Neural cell (in vitro differentiated cells): ENCODE measurements at regions not wholly inside any gene's neighbourhood (a gene's known extent, or its start where the extent isn't known, plus 50 kb on each side); places are given as distances from the start of the nearest gene placed in this dataset.

Source experiments
- H2AFZ ChIP-seq: fragments of 200-600, 300-800 bp; sonication (generic), shearing (Covaris generic); 2 replicates; pipeline ENCODE4 v1.6.0; 2014; ENCODE audit warnings: low read depth, mild to moderate bottlenecking, antibody characterized with exemption, low read length, moderate library complexity
- H3F3A ChIP-seq: fragments of 200-600 bp; shearing (Covaris generic); 2 replicates; pipeline ENCODE4 v1.6.1; 2016; ENCODE audit warnings: mild to moderate bottlenecking, moderate library complexity, mixed read lengths, antibody characterized with exemption, low read length; ENCODE audit not compliant: insufficient read depth, poor library complexity, severe bottlenecking
- H3K27ac ChIP-seq: fragments of 200-600, 300-800 bp; sonication (generic), shearing (Covaris generic); 2 replicates; pipeline ENCODE4 v1.5.1; 2014; ENCODE audit warnings: mild to moderate bottlenecking, low read length, moderate library complexity
- H3K27me3 ChIP-seq: fragments of 300-800, 200-600 bp; sonication (generic), shearing (Covaris generic); 2 replicates; pipeline ENCODE4 v1.6.0; 2014; ENCODE audit warnings: mild to moderate bottlenecking, low read depth, low read length, moderate library complexity; ENCODE audit not compliant: insufficient read depth
- H3K36me3 ChIP-seq: fragments of 300-800, 200-600 bp; sonication (generic), shearing (Covaris generic); 2 replicates; pipeline ENCODE4 v1.5.1; 2014; ENCODE audit warnings: mild to moderate bottlenecking, antibody characterized with exemption, low read length, moderate library complexity; ENCODE audit not compliant: insufficient read depth
- H3K4me2 ChIP-seq: fragments of 300-800, 200-600 bp; sonication (generic), shearing (Covaris generic); 2 replicates; pipeline ENCODE4 v1.6.0; 2014; ENCODE audit warnings: mild to moderate bottlenecking, low read length
- H3K4me3 ChIP-seq: fragments of 300-800, 200-600 bp; sonication (generic), shearing (Covaris generic); 2 replicates; pipeline ENCODE4 v1.5.1; 2014; ENCODE audit warnings: mild to moderate bottlenecking, low read length, moderate library complexity
- H3K79me2 ChIP-seq: fragments of 200-600 bp; shearing (Covaris generic); replicated peaks from 2 replicates; pipeline ENCODE4 v1.6.0; 2014; ENCODE audit warnings: mild to moderate bottlenecking, low read length, moderate library complexity; ENCODE audit not compliant: insufficient read depth
- H3K9ac ChIP-seq: fragments of 300-800, 200-600 bp; sonication (generic), shearing (Covaris generic); 2 replicates; pipeline ENCODE4 v1.6.1; 2016; ENCODE audit warnings: mild to moderate bottlenecking, low read length, mixed read lengths
- H3K9me2 ChIP-seq: fragments of 200-600 bp; shearing (Covaris generic); 2 replicates; pipeline ENCODE4 v1.6.1; 2016; ENCODE audit warnings: mild to moderate bottlenecking, low read length, mixed read lengths; ENCODE audit not compliant: insufficient read depth
- H3K9me3 ChIP-seq: fragments of 200-600, 300-800 bp; sonication (generic), shearing (Covaris generic); 2 replicates; pipeline ENCODE4 v1.6.1; 2016; ENCODE audit warnings: mild to moderate bottlenecking, mixed run types, low read length, moderate library complexity, mixed read lengths
- H4K20me1 ChIP-seq: fragments of 200-600 bp; shearing (Covaris generic); 2 replicates; pipeline ENCODE4 v1.6.1; 2016; ENCODE audit warnings: mild to moderate bottlenecking, mixed run types; ENCODE audit not compliant: insufficient read depth
- CTCF ChIP-seq: fragments of 450-650 bp; IDR thresholded peaks from 2 replicates; pipeline ENCODE4 v1.5.1; 2014; ENCODE audit warnings: antibody characterized with exemption, mild to moderate bottlenecking, moderate library complexity; ENCODE audit not compliant: poor library complexity, severe bottlenecking
- EP300 ChIP-seq: fragments of 450-650 bp; conservative IDR thresholded peaks from 2 replicates; pipeline ENCODE4 v1.6.1; 2014; ENCODE audit warnings: antibody characterized with exemption, mild to moderate bottlenecking, moderate library complexity; ENCODE audit not compliant: poor library complexity, severe bottlenecking
- EZH2 ChIP-seq: fragments of 200-600, 300-800 bp; shearing (Covaris generic), sonication (generic); IDR thresholded peaks from 2 replicates; pipeline ENCODE4 v1.6.1; 2014; ENCODE audit warnings: antibody characterized with exemption, low read length, borderline replicate concordance, mild to moderate bottlenecking; ENCODE audit not compliant: insufficient read depth, poor library complexity, severe bottlenecking
- MXI1 ChIP-seq: fragments of 450-650 bp; conservative IDR thresholded peaks from 2 replicates; pipeline ENCODE4 v1.6.1; 2014; ENCODE audit warnings: antibody characterized with exemption, mild to moderate bottlenecking; ENCODE audit not compliant: poor library complexity, severe bottlenecking
- POLR2AphosphoS5 ChIP-seq: IDR thresholded peaks from 2 replicates; pipeline ENCODE4 v1.6.1; 2012
- RAD21 ChIP-seq: fragments of 450-650 bp; conservative IDR thresholded peaks from 2 replicates; pipeline ENCODE4 v1.6.1; 2014; ENCODE audit warnings: antibody characterized with exemption, mild to moderate bottlenecking, moderate library complexity
- SMC3 ChIP-seq: fragments of 450-650 bp; conservative IDR thresholded peaks from 2 replicates; pipeline ENCODE4 v1.6.1; 2014; ENCODE audit warnings: antibody characterized with exemption, mild to moderate bottlenecking, moderate library complexity; ENCODE audit not compliant: poor library complexity
- TAF1 ChIP-seq: IDR thresholded peaks from 2 replicates; pipeline ENCODE4 v1.6.1; 2012; ENCODE audit warnings: low read depth
- TF ChIP-seq, protein P1 (sequence below): IDR thresholded peaks from 2 replicates; pipeline ENCODE4 v1.6.1; 2012; ENCODE audit warnings: borderline replicate concordance

GRCh38 chr6:15773806-15774410 lies 111.1 kb upstream of the DTNBP1 start:
- no peaks in the 10 kb centered on the region for H3K79me2 ChIP-seq
- no peak overlapping the region for H3K27ac ChIP-seq
- no peak overlapping the region for H3K9ac ChIP-seq
- H3K27me3 ChIP-seq: no peaks in the 10 kb centered on the region
- H3K9me2 ChIP-seq: no peaks in the 10 kb centered on the region
- H3K9me3 ChIP-seq: no peaks in the 10 kb centered on the region
- H3K4me2 ChIP-seq: no peak overlapping the region
- no peak overlapping the region for H3K4me3 ChIP-seq
- no peak for TF ChIP-seq EZH2
- TF ChIP-seq, protein P1, sequence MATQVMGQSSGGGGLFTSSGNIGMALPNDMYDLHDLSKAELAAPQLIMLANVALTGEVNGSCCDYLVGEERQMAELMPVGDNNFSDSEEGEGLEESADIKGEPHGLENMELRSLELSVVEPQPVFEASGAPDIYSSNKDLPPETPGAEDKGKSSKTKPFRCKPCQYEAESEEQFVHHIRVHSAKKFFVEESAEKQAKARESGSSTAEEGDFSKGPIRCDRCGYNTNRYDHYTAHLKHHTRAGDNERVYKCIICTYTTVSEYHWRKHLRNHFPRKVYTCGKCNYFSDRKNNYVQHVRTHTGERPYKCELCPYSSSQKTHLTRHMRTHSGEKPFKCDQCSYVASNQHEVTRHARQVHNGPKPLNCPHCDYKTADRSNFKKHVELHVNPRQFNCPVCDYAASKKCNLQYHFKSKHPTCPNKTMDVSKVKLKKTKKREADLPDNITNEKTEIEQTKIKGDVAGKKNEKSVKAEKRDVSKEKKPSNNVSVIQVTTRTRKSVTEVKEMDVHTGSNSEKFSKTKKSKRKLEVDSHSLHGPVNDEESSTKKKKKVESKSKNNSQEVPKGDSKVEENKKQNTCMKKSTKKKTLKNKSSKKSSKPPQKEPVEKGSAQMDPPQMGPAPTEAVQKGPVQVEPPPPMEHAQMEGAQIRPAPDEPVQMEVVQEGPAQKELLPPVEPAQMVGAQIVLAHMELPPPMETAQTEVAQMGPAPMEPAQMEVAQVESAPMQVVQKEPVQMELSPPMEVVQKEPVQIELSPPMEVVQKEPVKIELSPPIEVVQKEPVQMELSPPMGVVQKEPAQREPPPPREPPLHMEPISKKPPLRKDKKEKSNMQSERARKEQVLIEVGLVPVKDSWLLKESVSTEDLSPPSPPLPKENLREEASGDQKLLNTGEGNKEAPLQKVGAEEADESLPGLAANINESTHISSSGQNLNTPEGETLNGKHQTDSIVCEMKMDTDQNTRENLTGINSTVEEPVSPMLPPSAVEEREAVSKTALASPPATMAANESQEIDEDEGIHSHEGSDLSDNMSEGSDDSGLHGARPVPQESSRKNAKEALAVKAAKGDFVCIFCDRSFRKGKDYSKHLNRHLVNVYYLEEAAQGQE: no peak
- no peak for TF ChIP-seq POLR2AphosphoS5
- TF ChIP-seq SMC3: no peak
- no peak for TF ChIP-seq TAF1
- no peak for TF ChIP-seq RAD21
- TF ChIP-seq MXI1: no peak
- TF ChIP-seq CTCF: no peak
- TF ChIP-seq EP300: no peak
- no peaks in the 10 kb centered on the region for H4K20me1 ChIP-seq
- H3K36me3 ChIP-seq: no peaks in the 10 kb centered on the region
- no peaks in the 10 kb centered on the region for H3F3A ChIP-seq
- H2AFZ ChIP-seq: no peak overlapping the region

GRCh38 chr6:15770347-15771143 lies 107.7 kb upstream of the DTNBP1 start:
- no peak overlapping the region for H3K4me2 ChIP-seq
- no peaks in the 10 kb centered on the region for H3K36me3 ChIP-seq
- no peak overlapping the region for H3K4me3 ChIP-seq
- no peaks in the 10 kb centered on the region for H4K20me1 ChIP-seq
- H2AFZ ChIP-seq: no peak overlapping the region
- no peak for TF ChIP-seq RAD21
- no peak for TF ChIP-seq TAF1
- no peaks in the 10 kb centered on the region for H3K79me2 ChIP-seq
- no peak overlapping the region for H3K9ac ChIP-seq
- H3K27me3 ChIP-seq: no peaks in the 10 kb centered on the region
- no peaks in the 10 kb centered on the region for H3K9me2 ChIP-seq
- H3F3A ChIP-seq: no peaks in the 10 kb centered on the region
- no peaks in the 10 kb centered on the region for H3K9me3 ChIP-seq
- no peak overlapping the region for H3K27ac ChIP-seq
